ENCODE measurements at regions not wholly inside any gene's neighbourhood (a gene's known extent, or its start where the extent isn't known, plus 50 kb on each side); places are given as distances from the start of the nearest gene placed in this dataset.

- no peak overlapping the region for H3K4me3 ChIP-seq (ENCODE audit: low read depth, low read length)
- TF ChIP-seq CTCF (IDR thresholded peaks at IDR 0.05; ENCODE audit: insufficient read depth, low read length): no peak
- DNase-seq (ENCODE audit: low read depth): no peak
Observed at GRCh38 chr12:15047611-15048010, 74.8 kb downstream of the PDE6H start.

- no peak for TF ChIP-seq CTCF (IDR thresholded peaks at IDR 0.05; ENCODE audit: insufficient read depth, low read length)
- no peak for DNase-seq (ENCODE audit: low read depth)
- no peak overlapping the region for H3K4me3 ChIP-seq (ENCODE audit: low read depth, low read length)
Observed at GRCh38 chr12:15049461-15050153, 76.8 kb downstream of the PDE6H start.

- no peak for TF ChIP-seq CTCF (IDR thresholded peaks at IDR 0.05; ENCODE audit: insufficient read depth, low read length)
- no peak overlapping the region for H3K4me3 ChIP-seq (ENCODE audit: low read depth, low read length)
Observed at GRCh38 chr12:15050659-15051058, 77.8 kb downstream of the PDE6H start.

GRCh38 chr12:15052691-15053090, 79.8 kb downstream of the PDE6H start:
- DNase-seq (ENCODE audit: low read depth): no peak
- no peak for TF ChIP-seq CTCF (IDR thresholded peaks at IDR 0.05; ENCODE audit: insufficient read depth, low read length)
- no peak overlapping the region for H3K4me3 ChIP-seq (ENCODE audit: low read depth, low read length)

More at GRCh38 chr12:15050659-15051058, 77.8 kb downstream of the PDE6H start:
- DNase-seq (ENCODE audit: low read depth): peak; percentile 16

- TF ChIP-seq CTCF (IDR thresholded peaks at IDR 0.05; ENCODE audit: insufficient read depth, low read length): no peak
- no peak for DNase-seq (ENCODE audit: low read depth)
Observed at GRCh38 chr12:15056218-15056617, 83.4 kb downstream of the PDE6H start.

More at GRCh38 chr12:15056218-15056617, 83.4 kb downstream of the PDE6H start:
- H3K4me3 ChIP-seq (ENCODE audit: low read depth, low read length): no peak overlapping the region

Data from fibroblast of the aortic adventitia (primary cell).